HFFc6 (cell line): ENCODE measurements at regions not wholly inside any gene's neighbourhood (a gene's known extent, or its start where the extent isn't known, plus 50 kb on each side); places are given as distances from the start of the nearest gene placed in this dataset.
A peak's percentile ranks its signal among the peaks of the same experiment; 100 is the strongest.

Experiments used
- DNase-seq: peaks from one replicate; pipeline ENCODE4 v3.0.0-alpha.2; 2018
- H3K27ac Mint-ChIP-seq: 2 replicates; pipeline ENCODE4 v1.8.0; 2020; ENCODE audit warnings: mild to moderate bottlenecking, mixed read lengths
- H3K27me3 Mint-ChIP-seq: 2 replicates; pipeline ENCODE4 v1.8.0; 2021; ENCODE audit warnings: mild to moderate bottlenecking, moderate library complexity, mixed read lengths; ENCODE audit not compliant: insufficient read depth
- H3K36me3 Mint-ChIP-seq: 2 replicates; pipeline ENCODE4 v1.8.0; 2021; ENCODE audit warnings: low read depth, mixed read lengths
- H3K4me1 Mint-ChIP-seq: 2 replicates; pipeline ENCODE4 v1.8.0; 2020; ENCODE audit warnings: low read depth, mixed read lengths
- H3K4me3 Mint-ChIP-seq: 2 replicates; pipeline ENCODE4 v1.8.0; 2020; ENCODE audit warnings: mild to moderate bottlenecking, moderate library complexity, mixed read lengths
- H3K9me3 Mint-ChIP-seq: 2 replicates; pipeline ENCODE4 v1.8.0; 2020; ENCODE audit warnings: mild to moderate bottlenecking, mixed read lengths
- TF ChIP-seq, protein P1 (sequence below): fragments of 200-600 bp; sonication (generic); IDR thresholded peaks from 2 replicates; pipeline ENCODE4 v1.5.0; 2021; ENCODE audit warnings: antibody characterized with exemption, mild to moderate bottlenecking

DNA sequence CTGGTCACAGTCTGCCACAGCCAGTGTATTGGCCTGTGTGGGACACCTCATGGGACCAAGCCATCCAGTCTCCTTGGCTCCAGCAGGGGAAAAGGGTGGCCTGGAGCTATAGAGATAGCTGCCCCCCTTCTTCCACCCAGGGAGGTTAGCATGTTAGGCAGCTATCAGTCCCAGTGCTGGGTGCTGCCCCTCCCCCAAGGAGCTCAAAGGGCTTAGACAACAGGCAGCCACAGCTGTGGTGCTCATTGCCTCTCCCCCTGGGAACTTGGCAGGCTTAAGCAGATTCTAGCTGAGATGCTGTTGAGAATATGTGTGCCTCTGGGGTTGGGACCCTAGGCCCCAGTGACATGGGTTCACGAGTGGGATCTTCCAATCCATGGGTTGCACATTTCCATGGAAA, 226.0 kb upstream of the PTGER4 start:
- Mint-ChIP-seq H3K4me1 (peaks cover 11% of the 10 kb centered on the region; the same call in 1 of the 2 replicates), H3K27ac (no peak overlapping the region), H3K9me3 (peaks cover 23% of the 10 kb centered on the region), H3K36me3 (peaks cover 26% of the 10 kb centered on the region), H3K27me3 (peaks cover 7% of the 10 kb centered on the region; the same call in 1 of the 2 replicates), H3K4me3 (no peak overlapping the region)
- TF ChIP-seq, protein P1, sequence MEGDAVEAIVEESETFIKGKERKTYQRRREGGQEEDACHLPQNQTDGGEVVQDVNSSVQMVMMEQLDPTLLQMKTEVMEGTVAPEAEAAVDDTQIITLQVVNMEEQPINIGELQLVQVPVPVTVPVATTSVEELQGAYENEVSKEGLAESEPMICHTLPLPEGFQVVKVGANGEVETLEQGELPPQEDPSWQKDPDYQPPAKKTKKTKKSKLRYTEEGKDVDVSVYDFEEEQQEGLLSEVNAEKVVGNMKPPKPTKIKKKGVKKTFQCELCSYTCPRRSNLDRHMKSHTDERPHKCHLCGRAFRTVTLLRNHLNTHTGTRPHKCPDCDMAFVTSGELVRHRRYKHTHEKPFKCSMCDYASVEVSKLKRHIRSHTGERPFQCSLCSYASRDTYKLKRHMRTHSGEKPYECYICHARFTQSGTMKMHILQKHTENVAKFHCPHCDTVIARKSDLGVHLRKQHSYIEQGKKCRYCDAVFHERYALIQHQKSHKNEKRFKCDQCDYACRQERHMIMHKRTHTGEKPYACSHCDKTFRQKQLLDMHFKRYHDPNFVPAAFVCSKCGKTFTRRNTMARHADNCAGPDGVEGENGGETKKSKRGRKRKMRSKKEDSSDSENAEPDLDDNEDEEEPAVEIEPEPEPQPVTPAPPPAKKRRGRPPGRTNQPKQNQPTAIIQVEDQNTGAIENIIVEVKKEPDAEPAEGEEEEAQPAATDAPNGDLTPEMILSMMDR = no peak
- DNase-seq = no peak

DNA sequence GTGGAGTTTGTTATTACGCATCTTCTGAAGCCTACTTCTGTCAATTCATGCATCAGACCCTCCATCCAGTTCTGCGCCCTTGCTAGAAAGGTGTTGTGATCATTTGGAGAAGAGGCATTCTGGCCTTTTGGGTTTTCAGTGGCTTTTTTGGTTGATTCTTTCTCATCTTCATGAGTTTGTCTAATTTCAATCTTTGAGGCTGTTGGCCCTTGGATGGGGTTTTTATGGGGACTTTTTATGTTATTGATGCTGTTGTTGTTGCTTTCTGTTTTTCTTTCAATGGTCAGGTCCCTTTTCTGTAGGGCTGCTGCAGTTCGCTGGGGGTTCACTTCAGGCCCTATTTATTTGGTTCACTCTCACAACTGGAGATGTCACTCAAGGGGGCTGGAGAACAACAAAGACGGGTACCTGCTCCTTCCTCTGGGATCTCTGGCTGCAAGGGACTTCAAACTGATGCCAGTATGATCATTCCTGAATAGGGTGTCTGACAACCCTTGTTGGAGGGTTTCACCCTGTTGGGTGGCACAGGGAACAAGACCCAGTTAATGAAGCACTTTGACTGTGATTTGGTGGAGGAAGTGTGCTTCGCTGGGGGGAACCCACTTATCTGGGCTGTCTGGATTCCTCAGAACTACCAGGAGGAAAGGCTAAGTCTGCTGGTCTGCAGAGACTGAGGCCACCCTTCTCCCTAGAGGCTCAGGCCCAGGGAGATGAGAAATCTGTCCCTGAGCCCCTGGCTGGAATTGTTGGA, 226.7 kb upstream of the PTGER4 start:
- Mint-ChIP-seq H3K27ac (no peak overlapping the region), H3K9me3 (peaks cover 27% of the 10 kb centered on the region), H3K36me3 (peaks cover 25% of the 10 kb centered on the region), H3K4me1 (peaks cover 11% of the 10 kb centered on the region; the same call in 1 of the 2 replicates), H3K27me3 (peaks cover 7% of the 10 kb centered on the region; the same call in 1 of the 2 replicates), H3K4me3 (no peak overlapping the region)
- TF ChIP-seq, protein P1 = no peak
- no peak for DNase-seq

DNA sequence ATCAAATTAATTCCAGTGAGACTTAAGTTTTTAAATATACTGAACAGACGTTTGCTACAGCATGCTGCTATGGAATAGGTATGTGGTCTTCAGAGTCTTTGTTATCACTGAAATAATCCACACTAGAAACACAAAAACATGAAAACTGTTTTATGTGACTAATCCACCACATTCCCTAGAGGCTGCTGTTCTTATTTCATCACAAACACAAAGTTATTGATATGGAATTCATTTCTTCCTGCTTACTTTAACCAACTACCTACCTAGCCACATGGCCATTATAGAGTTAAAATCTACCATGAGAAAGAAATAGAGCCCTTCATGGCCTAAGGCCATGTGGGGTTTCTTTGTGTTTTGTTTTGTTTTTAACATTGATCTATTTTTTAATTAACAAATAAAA, 232.3 kb upstream of the PTGER4 start:
- Mint-ChIP-seq H3K36me3 (peaks cover 29% of the 10 kb centered on the region), H3K27ac (no peak overlapping the region), H3K4me1 (peaks cover 13% of the 10 kb centered on the region), H3K9me3 (peaks cover 29% of the 10 kb centered on the region), H3K4me3 (no peak overlapping the region), H3K27me3 (peaks cover 5% of the 10 kb centered on the region; the same call in 1 of the 2 replicates)
- no peak for DNase-seq
- TF ChIP-seq, protein P1 = no peak

DNA sequence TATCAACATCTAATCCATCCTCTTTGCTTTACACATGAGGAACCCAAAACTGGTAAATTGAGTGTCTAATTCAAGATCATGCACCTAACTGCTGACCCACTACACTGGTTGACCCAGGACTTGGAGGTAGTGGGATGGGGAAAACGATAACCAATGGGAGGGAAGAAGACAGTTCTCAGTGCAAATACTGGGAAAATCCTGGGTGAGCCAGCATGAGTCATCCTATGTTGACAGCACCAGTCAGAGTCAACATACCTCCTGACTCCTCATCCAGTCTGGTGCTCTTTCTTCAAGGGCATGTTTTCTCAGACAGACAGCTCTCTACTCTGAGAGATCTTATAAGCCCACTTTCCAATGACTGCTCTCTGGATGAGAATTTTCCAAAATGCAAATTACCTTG, 232.8 kb upstream of the PTGER4 start:
- Mint-ChIP-seq H3K36me3 (peaks cover 23% of the 10 kb centered on the region), H3K4me1 (peaks cover 18% of the 10 kb centered on the region), H3K9me3 (peaks cover 24% of the 10 kb centered on the region), H3K27ac (peak overlapping the region; percentile 36; the same call in 1 of the 2 replicates), H3K4me3 (no peak overlapping the region), H3K27me3 (peaks cover 3% of the 10 kb centered on the region; the same call in 1 of the 2 replicates)
- DNase-seq = peak; percentile 68
- TF ChIP-seq, protein P1 = no peak

DNA sequence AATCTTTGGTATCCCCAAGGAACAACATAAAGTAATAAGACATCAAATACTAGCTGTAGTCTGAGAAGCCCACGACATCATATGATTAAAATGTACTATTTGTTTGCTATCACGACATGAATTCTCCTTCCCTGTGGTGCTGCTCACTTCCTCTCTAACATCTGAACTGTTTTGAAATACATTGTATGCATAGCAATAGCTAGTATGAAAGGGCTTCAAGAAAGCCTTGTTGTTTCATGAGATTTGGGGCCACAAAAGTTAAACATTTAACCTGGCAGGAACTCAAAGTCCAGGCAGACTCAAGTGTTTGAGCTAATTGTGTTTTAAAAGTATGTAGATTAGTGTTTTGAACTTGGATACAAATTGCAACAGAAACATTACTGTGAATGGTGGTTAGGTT, 237.4 kb upstream of the PTGER4 start:
- peaks cover 24% of the 10 kb centered on the region for H3K4me1 Mint-ChIP-seq
- H3K9me3 Mint-ChIP-seq = peaks cover 10% of the 10 kb centered on the region
- H3K27me3 Mint-ChIP-seq = no peaks in the 10 kb centered on the region; the same call in 1 of the 2 replicates
- H3K4me3 Mint-ChIP-seq = no peak overlapping the region
- H3K27ac Mint-ChIP-seq = no peak overlapping the region
- TF ChIP-seq, protein P1 = no peak
- H3K36me3 Mint-ChIP-seq = peaks cover 11% of the 10 kb centered on the region
- no peak for DNase-seq
